DMS79 treated with DMSO at 0.1 percent for 48 hours (cell line): ENCODE measurements at regions not wholly inside any gene's neighbourhood (a gene's known extent, or its start where the extent isn't known, plus 50 kb on each side); places are given as distances from the start of the nearest gene placed in this dataset.
"Not testable (repeated sequence)": the region's sequence is repeated elsewhere in the genome, so short reads cannot be mapped to it uniquely, and the experiment has no call there.

ENCODE experiments used
- DNase-seq: peaks from one replicate; lab custom pipeline; 2025; lab: John Stamatoyannopoulos, UW

DNA sequence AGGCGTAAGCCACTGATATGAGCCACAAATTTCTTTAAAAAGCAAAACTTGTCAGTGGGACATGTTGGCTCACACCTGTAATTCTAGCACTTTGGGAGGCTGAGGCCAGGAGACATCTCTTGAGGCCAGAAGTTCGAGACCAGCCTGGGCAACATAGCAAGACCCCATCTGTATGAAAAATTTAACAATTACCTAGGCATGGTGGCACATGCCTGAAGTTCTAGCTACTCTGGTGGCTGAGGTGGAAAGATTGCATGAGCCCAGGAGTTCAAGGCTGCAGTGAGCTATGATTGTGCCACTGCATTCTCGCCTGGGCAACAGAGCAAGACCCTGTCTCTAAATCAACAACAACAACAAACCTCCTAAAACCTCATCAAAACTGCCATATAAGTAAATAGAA lies 147.6 kb upstream of the BARHL2 start:
- no peak for DNase-seq

DNA sequence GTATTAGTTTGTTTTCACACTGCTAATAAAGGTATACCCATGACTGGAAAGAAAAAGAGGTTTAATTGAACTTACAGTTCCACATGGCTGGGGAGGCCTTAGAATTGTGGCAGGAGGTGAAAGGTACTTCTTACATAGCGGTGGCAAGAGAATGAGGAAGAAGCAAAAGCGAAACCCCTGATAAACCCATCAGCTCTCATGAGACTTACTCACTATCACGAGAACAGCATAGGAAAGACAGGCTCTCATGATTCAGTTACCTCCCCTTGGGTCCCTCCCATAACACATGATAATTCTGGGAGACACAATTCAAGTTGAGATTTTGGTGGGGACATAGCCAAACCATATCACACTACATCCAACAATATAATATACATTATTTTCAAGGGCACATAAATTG lies 145.7 kb upstream of the BARHL2 start:
- DNase-seq: no peak

DNA sequence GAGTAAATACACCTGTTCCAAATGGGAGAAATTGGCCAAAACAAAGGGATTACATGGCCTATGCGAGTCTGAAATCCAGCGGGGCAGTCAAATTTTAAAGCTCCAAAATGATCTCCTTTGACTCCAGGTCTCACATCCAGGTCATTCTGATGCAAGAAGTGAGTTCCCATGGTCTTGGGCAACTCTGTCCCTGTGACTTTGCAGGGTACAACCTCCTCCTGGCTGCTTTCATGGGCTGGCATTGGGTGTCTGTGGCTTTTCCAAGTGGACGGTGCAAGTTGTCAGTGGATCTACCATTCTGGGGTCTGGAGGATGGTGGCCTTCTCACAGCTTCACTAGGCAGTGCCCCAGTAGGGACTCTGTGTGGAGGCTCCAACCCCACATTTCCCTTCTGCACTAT lies 144.3 kb upstream of the BARHL2 start:
- not testable (repeated sequence) for DNase-seq

DNA sequence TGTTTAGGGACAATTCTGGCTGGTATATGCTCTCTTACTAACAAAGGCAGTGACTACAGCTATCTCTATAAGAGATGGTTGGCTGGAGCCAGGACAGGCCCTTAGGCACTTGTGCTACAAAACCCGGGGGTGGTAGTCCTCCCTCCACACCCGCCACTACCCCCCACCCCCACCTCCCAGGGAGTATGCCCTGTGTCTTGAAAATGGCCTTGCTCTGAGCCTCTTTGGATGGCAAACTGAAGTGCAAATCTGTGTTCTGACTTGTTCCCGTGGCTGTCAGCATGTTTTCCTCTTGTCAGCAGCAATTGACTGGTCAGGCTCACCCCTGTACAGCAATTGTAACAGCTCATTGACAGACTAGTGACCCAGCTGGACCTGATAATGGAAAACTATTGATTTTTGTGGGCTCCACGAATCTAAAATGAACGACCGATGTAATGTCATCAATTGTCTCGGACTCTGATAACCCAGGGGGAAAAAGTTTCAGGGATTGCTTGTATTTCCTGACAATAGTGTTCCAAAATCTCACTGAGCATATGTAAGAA lies 139.4 kb upstream of the BARHL2 start:
- no peak for DNase-seq

DNA sequence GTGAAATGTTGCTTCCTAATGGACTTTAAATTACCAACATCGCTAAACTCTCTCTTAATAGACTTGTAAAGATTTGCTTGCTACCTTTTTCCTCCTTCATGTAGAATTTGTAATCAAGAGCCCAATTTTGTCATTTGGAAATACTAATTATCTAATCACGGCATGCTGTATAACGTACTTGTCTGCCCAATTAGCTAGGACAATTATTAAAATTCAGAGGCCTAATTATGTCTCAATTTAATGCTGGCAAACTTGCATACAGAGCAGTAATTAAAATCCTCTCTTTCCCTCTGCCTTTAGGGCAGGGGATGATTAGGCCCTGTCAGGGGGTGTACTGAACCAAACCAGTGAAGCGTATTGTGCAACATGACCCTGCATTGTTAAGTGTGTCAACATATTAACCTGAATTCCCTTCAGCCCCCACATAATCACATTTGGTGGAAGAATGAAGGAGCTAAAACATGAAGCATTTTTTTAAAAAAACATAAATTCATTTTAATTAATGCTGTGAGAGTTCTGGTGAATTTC lies 137.4 kb upstream of the BARHL2 start:
- no peak for DNase-seq

DNA sequence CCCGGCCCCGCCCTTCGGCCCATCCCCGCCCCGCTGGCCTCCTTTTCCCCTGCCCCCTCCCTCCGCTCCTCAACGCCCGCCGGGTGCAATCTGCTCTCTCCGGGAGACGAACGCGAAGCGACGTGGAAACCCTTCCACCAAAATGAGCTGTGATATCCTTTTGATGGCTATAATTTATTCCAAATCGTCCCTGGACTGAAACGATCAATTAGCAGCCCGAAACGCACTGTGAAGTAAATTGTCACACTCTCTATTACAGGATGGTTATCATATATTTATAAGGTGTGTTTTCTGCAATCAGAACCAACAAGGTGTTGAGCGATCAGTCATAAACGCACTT lies 134.6 kb upstream of the BARHL2 start:
- no peak for DNase-seq

DNA sequence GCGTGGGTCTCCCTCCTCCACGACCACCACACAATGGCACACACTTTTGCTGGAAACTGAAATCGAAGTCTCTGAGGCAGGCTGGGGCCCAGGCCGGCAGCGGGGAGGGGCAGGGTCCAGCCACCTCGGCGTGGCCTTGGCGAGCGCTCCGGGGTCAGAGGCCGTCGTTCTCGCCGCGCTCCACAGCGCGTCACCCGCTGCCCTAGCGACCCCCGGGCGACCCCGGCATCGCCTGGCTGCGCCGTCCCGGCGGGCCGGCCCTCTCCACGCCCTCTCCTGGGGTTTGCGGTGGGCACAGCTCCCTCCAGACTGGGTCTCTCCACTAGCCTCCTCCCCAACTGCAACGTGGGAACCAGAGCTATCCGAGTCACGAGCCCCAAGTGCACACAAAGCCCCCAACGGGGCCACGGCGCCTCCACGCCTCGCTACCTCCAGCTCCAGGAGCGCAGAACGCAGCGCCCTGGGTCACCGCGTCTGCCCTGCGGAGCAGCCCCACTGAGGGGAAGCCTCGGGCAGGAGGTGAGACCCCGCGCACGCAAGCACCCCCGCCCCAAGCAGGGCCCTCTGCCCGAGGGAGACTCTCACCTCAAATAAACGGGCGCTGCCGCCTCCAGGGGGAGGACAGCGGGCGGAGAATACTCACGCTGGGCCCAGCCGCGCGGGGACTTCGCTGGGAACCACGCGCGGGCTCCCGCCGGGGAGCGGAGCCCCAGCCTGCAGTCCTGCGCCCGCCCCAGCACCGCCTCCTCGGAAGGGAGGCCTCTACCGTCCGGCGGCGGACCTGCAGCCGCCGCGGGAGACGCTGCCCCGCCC lies 134.0 kb upstream of the BARHL2 start:
- peak; percentile 53 for DNase-seq

DNA sequence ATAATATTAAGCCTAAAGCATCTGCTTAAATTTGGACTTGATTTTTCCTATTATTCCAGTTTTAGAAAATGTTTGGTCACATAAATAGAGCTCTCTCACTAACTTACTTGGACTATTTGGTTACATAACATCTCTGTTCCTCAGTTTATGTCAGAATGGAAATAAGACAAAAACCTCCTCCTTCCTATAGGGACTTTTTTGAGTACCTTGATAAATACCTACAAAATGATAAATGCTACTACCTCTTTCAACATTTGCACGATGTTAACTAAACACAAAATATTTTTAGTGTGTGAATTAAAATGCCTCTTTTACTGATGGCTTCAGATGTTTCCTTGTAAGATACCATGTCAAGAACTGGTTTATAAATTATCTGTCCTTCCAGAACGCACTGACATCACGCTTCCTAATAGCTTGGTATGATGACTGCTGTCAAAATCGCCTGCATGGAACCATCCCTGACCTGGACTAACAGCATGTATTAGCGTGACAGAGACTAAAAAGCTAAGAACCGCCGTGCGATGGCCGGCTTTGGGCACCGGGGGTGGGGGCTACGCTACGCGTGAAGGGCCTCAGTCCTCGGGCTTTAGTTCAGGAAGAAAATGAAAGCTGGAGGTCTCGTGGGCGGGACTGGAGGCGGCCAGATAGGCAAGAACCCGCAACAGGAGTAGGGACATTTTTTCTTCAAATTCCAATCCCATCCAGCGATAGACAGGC lies 133.2 kb upstream of the BARHL2 start:
- peak; percentile 36 for DNase-seq

DNA sequence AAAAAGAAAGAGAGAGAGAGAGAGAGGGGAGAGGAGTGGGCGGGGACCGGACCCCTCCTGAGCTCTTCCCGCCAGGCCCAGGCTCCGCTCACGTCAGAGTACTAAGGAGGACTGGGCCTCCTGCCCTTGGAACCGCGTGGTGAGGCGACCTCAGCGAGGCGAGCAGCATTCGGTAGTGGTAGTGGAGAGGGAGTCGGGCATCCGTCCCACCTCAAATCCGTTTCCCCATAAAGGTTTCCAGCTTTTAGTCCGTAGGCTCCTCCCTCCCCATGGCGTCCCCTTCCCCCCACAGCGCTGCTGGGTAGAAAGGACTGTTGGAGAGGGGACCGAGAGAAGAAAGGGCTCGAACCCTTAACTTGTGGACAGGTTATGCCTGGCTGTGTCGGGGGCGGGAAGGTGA lies 124.4 kb upstream of the BARHL2 start:
- no peak for DNase-seq

DNA sequence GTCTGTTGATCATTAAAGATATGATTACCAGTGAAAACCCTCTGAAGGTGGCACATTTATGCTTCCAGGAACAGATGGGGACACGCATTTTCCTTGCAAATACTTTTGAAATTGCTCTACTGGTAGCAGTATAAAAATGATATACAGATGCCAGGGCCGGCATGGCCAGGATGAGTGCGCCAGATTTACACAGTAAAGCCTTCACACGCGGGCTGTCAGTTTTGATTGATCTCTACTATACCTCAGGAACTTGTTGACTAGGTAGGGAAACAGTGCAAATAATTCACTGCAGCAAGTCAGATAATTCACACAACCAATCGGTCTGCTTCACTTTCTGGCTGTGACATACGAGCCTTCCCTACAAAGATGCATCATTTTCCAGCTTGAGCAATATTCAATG lies 123.2 kb upstream of the BARHL2 start:
- no peak for DNase-seq

DNA sequence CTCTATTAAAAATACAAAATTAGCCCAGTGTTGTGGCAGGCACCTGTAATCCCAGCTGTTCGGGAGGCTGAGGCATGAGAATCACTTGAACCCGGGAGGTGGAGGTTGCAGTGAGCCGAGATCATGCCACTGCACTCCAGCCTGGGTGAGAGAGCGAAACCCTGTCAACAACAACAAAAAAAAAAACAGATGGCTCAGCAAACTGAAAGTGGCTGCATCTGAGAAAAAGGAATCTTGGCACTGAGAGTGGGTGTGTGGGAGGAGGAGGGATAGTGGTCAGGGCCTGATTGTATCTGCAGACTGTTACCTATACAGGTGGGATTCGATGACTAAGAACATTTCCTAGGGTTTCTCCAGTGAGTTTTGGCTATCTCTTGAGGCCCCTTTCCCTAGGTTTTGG lies 122.2 kb upstream of the BARHL2 start:
- no peak for DNase-seq

DNA sequence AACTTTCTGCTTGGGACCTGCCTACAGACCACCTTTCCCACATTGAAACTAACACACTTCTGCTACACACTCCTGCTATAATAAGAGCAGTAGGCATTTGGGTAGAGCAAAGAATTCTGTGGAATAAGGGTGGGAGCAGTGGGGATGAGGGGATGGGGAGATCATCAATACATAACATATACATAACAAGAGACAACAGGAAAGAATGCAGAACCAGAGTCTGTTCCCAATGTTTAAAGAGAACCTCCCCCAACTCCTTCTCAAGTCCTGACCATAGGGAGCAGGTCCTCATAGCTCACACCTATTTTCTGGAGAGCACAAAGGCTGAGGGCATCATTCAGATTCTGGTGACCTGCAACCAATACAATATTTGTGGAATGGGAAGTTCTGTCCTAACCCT lies 121.6 kb upstream of the BARHL2 start:
- DNase-seq: no peak

DNA sequence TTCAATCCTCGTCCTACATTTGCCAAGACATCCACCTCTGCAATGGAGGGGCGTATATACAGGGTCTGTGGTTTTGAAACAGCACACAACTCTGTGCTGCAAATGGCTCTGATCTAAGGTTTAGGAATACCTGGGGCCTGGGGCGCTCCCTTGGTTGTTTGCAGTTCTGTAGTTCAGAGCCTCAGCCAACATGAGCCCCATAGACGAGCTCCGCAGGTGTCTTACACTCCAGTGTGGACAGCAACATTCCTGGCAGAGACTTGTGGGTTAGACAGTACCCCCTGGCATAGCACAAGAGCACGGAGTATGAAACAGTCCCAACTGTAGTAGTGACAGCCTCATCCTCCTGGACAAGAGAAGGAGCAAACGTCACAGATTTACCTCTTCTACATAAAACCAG lies 120.3 kb upstream of the BARHL2 start:
- no peak for DNase-seq

DNA sequence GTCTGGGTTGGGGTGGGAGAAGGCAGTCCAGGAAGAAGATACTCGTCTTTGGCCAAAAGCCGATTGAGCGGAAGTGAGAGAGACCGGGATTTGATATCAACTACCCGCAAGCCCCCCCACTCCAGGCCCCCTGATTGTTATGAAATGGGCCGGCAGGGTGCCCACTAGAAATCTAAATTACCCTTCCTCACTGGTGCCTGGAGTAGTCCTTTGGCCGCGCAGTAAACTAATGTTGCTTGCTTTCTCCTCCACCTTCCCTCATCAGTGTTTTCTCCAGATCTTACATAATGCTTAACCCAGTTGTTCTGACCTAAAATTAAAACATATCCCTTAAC lies 119.2 kb upstream of the BARHL2 start:
- DNase-seq: no peak

DNA sequence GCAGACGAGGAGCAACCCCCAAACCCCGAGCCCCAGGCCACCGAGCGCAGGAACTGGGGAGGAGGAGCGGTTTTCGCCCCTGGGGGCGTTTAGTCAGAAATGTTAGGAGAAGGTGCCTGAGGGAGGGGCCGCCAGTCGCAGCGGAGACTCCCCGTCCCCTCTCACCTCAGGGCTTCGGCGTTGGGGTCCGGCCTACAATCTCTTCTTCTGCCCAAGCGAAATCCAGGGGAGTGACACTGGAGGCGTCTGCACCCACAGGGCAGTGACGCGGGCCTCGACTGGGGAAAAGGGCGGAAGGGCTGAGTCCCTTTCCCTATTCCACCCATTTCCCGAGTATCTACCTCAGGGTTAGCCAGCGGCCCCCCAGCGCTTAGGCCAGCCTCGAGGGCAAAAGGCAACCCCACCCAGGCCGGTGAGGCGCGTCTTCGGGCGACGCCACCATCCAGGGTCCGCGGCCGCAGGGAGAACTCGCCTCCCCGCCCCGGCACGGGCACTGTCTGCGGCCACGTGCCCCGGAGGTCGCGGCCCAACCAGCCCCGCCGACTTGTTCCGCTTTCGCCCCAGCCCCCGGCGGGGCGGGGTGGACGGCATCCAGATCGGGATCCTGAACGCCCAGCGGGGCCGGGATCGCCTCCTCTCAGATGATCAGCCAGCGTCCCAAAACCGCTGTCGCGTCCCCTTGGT lies 118.7 kb upstream of the BARHL2 start:
- DNase-seq: no peak

DNA sequence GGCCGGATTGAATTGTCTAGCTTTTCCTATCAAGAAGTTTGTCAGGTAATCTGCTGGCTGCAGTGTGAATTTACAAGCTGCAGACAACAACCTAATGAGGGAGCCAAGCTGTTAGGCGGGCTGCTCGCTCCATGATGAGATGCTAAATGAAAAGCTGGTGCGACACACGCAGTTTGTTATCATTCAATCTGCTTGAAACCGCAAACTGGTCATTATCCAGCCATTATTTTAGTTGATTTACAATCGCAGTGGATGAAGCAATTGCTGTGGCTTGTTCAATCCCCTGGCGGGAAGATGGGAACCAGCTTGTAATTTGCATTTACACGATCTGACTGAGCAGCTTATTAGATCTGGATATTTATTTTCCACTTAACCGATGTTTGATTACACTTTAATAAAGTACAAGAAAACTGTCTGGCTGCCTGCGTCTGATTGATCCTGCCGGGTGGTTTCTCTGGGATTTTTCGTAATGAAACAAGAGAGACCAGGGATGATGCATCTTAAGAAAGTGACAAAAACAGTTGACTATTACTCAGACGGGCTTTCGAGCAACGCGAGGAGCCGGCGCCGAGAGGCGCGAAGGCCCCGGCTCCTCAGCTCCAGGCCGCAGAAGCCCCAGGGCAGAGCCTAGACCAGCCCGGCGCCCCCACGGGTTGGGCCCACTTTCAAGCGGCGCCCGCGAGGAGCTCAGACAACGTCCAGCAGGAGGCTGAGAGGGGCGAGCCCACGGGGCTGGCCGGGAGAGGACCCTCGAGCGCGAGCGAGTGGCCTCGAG lies 118.0 kb upstream of the BARHL2 start:
- DNase-seq: no peak

DNA sequence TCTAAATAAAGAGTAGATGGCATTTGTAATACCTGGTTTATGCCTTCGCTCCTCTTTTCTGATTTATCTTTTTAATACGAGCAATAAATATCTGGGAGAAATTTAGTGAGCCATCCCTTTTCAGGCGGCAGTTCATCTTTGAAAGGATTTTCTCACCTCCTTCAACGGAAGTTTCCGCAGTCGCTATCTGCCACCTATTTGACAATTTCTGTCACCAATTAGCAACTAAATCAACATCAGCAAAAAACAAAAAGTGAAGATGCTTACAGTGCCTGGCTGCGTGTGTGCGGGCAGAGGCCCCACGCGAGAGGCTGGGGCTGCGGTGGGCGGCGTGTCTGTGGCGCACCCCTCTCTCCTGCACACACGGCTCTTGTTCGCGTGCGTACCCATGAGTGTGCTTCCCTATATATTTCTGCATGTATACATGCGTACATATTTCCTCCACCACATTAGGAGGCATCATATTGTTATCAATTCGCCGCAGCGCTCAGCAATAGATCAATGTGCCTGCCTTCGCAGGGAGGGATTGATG lies 117.3 kb upstream of the BARHL2 start:
- DNase-seq: no peak

DNA sequence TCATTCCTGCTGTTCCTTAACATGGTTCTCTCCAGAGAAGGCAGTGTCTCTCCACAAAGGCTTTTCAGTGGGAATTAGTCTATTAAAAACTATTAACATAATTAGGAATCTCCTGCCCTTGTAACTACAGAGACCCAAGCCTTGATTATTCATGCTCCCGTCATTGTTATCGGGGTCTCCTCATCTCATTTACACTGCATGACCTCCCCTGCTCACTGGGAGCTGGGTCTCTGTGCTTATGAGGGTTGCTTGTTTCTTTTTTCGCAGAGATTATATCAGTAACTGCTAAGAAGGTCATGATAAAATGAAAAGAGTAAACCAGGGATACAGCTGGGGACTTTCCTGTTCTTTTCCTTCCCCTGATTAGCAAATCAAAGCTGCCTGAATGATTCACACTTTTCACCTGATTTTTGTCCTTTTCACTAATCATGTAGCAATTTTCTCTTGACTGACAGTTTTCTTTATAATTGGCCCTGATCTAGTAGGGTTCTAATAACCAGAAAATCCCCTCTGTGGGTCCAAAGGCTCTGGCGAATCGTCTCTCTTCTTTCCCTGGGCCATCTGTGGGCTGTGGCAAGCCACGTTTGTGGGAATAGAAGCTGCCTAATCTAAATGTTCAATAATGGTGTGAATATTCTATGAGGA lies 116.5 kb upstream of the BARHL2 start:
- DNase-seq: no peak

DNA sequence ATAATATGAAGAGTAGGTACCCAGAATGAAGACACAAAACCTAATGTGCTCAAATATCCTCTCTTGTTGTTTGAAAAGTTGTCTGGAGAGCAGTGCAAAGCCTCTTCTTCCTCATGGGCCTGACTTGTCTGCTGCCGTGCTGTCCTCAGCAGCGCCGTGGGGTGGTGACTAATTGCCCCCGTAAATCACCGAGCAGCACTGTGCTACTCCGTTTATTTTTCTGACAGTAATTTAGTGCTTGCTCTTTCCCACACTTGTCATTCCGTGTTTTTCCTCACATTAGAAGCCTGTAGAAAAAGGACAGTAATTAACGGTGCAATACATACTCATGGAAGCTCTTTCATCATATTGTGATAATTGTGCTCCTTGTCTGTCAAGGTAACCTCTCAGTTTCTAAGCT lies 114.8 kb upstream of the BARHL2 start:
- no peak for DNase-seq

DNA sequence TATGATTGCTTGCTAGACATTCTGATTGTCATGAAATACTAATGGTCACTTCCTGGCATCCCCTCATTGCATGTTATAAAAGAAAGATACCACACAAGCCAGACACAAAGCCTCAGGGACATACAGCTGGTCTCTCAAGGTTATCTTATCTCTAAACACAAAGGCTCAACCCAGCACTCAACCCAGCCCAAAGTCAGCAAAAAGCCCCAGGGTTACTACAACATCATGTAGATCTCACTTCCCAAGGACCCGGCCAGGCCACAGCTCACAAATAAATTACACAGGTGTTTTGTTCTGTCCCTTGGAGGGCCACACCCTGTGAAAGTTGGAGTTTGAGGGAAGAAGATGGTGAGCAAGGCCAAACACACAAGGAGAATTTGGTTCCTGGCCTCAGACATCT lies 109.7 kb upstream of the BARHL2 start:
- no peak for DNase-seq

DNA sequence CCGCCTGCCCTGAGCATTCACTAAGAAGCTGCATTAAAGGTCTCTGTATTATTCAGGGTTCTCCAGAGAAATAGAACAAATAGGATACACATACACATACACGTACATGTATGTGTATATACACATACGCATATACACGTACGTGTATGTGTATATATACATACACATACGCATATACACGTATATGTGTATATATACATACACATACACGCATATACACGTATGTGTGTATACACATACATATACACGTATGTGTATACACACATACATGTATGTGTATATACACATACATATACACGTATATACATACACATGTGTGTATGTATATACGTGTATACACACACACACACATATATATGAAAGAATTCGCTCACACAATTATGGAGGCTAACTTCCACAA lies 108.9 kb upstream of the BARHL2 start:
- DNase-seq: no peak
